ENCODE measurements at regions not wholly inside any gene's neighbourhood (a gene's known extent, or its start where the extent isn't known, plus 50 kb on each side); places are given as distances from the start of the nearest gene placed in this dataset.
A peak's percentile ranks its signal among the peaks of the same experiment; 100 is the strongest.

DNA sequence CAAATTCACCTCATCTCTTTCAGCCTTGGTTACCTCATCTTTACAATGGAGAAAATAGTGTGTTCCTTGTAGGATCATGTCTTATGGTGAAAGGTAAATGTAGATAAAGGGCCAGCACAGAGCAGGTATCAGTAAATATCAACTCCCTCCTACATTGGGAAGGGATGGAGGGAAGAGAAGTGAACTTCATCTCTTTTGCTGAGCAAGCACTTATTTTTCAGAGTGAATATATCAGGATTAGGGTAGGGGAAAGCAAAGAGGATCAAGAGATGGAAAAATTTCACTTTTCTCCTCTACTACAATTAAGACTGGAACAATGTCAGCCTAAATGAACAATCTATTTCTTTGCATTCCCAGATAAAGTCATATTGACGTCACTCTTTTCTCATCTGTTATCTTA, 193.8 kb upstream of the JUN start:
- Mint-ChIP-seq H3K27me3 (no peaks in the 10 kb centered on the region), H3K4me1 (peaks cover 11% of the 10 kb centered on the region), H3K9me3 (no peaks in the 10 kb centered on the region), H3K4me3 (no peak overlapping the region), H3K27ac (no peak overlapping the region)
- DNase-seq (no peak), ATAC-seq (no peak)

DNA sequence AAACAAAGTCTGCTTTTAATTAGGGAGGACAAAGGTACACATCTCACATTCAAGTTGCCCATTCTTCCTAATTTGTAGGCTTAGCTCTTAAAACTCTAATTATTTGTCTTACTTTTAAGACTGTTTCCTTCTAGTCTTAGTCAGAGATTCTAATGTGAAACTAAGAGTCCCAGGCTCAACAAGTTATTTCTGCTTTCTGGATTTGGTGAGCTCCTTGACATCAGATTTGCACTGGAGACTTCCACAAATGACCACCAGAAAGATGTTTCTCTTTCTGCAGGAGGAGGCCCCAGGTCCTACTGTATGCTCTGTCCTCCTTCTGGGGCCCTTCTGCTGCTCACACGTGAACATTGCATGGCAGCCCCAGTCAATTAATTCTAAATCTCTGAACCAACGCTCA, 194.2 kb upstream of the JUN start:
- no peaks in the 10 kb centered on the region for H3K27me3 Mint-ChIP-seq
- H3K9me3 Mint-ChIP-seq, result no peaks in the 10 kb centered on the region
- H3K4me1 Mint-ChIP-seq, result peaks cover 11% of the 10 kb centered on the region
- ATAC-seq (no peak), DNase-seq (no peak)
- H3K4me3 Mint-ChIP-seq, result no peak overlapping the region
- no peak overlapping the region for H3K27ac Mint-ChIP-seq

DNA sequence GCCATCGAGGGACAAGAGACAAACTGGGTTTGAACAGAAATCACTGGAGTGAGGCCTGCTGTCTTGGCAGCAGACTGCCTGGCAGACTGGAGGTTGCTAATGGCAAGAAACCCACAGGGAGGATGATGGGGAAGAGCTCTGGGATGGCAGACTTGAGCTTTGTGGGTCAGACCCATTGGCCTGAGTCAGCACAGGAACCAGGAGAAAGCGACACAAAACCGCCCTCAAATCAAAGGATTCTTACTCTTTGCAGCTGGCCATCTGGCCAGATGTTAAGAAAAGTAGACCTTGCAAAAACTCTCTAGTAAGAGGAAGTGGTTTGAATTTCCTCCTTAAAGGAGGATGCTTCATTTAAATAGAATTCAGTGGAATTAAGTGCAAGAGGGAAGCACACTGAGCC, 195.2 kb upstream of the JUN start:
- no peaks in the 10 kb centered on the region for H3K9me3 Mint-ChIP-seq
- H3K4me3 Mint-ChIP-seq, result no peak overlapping the region
- no peak for DNase-seq
- no peaks in the 10 kb centered on the region for H3K27me3 Mint-ChIP-seq
- no peak overlapping the region for H3K27ac Mint-ChIP-seq
- peaks cover 11% of the 10 kb centered on the region for H3K4me1 Mint-ChIP-seq
- ATAC-seq, result no peak

DNA sequence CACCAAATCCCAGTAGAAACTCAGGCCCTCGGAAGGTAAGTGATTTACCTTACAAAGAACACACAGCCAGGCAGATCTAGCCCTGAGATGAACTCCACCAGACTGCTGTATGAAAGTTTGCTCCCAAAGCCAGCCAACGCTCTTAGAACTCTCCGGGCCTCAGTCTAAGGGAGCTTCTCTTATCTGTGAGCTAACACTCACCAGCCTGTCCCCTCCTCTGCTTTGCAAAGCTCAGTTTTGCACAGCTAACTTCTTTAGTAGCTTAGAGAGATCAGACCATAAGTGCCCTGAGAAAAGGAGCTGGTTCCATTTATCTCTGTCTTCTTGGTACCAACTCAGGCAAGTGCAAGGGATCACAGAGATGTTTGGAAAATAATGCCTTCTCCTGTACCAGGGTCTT, 195.8 kb upstream of the JUN start:
- Mint-ChIP-seq H3K4me3 (no peak overlapping the region), H3K27ac (no peak overlapping the region), H3K9me3 (no peaks in the 10 kb centered on the region), H3K27me3 (no peaks in the 10 kb centered on the region), H3K4me1 (peaks cover 11% of the 10 kb centered on the region)
- ATAC-seq, result no peak
- DNase-seq, result no peak

DNA sequence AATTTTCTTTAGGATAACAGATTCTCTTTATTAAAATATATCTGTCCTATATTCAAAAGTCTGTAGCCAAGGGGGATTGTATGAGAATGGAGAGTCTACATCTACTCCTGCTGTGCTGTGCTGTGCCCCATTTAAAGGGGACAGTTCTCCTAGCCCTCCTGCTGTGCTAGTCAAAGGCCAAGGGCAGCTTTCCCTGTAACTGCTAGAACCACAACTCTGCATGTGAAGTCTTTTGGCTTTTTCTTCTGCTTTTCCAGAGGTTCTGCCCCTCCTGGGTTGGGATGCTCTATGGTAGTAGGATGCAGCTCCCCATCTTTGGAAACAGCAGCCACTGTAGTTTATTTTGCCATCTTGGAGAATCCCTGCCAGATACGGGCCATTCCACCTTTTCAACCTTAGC, 197.5 kb upstream of the JUN start:
- peaks cover 11% of the 10 kb centered on the region for H3K4me1 Mint-ChIP-seq
- no peak for DNase-seq
- ATAC-seq, result no peak
- H3K4me3 Mint-ChIP-seq, result no peak overlapping the region
- no peaks in the 10 kb centered on the region for H3K27me3 Mint-ChIP-seq
- no peaks in the 10 kb centered on the region for H3K9me3 Mint-ChIP-seq
- no peak overlapping the region for H3K27ac Mint-ChIP-seq

DNA sequence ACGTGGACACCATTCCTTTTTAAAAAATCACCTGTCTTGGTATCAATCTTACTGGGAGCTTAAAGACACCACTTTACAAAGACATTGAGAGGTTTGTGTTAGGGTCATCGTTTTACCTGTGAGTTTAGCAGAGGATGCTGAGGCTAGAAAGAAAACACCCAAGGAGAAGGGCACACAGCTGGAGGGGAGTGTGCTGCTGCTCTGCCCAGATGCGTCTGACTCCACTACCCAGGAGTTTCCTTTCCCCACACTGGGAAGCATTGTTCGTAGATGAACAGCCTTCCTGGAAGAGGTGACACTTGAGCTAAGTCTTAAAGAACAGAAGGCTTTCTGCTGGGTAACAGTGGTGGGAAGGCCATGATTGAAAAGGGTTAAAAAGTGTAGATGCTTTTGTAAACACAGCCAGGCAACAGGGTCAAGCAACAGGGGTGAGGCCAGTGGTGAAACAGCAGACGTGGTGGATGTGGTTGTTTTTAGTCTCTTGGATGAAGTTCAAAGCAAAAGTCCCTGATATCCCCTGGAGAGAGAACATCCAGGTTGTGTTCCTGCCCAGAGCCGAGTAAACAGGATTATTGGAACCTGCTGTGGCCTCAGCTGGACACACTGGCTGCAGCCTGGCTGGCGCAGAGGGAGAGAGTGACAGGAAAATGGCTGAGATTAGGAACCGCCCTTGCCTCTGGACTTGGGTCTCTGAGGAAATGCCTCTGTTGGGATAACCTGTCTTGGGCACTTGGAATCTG, 198.6 kb upstream of the JUN start:
- peaks cover 15% of the 10 kb centered on the region for H3K4me1 Mint-ChIP-seq
- no peaks in the 10 kb centered on the region for H3K9me3 Mint-ChIP-seq
- ATAC-seq, result no peak
- H3K27ac Mint-ChIP-seq, result no peak overlapping the region
- no peak for DNase-seq
- H3K27me3 Mint-ChIP-seq, result no peaks in the 10 kb centered on the region
- no peak overlapping the region for H3K4me3 Mint-ChIP-seq

DNA sequence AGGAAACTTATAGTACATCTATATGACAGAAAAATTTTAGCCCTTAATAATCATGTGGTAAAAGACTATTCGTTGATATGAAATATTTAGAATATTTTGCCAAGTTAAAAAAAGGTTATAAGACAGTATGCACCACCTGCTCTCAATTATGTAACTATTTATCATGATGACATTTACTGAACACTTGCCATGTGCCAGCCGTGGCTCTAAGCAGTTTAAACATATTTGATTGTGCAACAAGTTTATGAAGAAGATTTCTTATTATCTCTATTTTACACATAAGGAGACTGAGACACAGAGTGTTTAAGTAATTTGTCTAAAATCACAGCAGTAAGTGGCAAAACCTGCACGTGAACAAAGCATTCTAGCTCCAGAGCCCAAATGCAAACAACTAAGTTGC, 199.3 kb upstream of the JUN start:
- no peaks in the 10 kb centered on the region for H3K9me3 Mint-ChIP-seq
- DNase-seq (no peak), ATAC-seq (no peak)
- H3K27me3 Mint-ChIP-seq, result no peaks in the 10 kb centered on the region
- no peak overlapping the region for H3K27ac Mint-ChIP-seq
- H3K4me3 Mint-ChIP-seq, result no peak overlapping the region
- peaks cover 17% of the 10 kb centered on the region for H3K4me1 Mint-ChIP-seq

DNA sequence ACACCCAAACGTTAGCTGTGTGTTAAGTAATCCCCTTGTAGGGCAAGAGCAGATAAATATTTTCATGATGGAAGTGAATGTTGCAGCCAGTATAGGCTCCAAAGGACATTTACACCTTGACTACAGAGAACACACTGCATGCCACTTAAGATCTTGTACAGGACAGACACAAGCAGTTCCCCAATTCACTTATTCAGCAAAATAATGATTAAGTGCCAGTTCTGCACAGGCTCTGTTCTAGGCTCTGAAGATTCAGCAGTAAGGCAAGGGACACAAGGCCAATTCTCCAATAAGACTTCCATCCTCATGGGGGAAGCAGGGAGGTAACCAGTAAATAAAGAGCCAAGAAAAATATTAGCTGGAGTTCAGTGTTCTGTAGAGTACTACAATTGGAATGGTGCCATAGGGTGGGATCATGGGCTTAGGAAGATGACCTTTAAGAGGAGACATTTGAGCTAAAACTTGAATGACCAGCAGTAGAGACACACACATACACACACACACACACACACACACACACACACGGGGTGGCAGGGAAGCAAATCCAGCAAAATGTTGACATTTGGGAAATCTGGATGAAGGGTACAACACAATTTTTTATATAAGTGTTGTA, 199.9 kb upstream of the JUN start:
- no peaks in the 10 kb centered on the region for H3K27me3 Mint-ChIP-seq
- H3K9me3 Mint-ChIP-seq, result no peaks in the 10 kb centered on the region
- DNase-seq (no peak), ATAC-seq (no peak)
- H3K4me1 Mint-ChIP-seq, result peaks cover 11% of the 10 kb centered on the region
- H3K27ac Mint-ChIP-seq, result no peak overlapping the region
- H3K4me3 Mint-ChIP-seq, result no peak overlapping the region

DNA sequence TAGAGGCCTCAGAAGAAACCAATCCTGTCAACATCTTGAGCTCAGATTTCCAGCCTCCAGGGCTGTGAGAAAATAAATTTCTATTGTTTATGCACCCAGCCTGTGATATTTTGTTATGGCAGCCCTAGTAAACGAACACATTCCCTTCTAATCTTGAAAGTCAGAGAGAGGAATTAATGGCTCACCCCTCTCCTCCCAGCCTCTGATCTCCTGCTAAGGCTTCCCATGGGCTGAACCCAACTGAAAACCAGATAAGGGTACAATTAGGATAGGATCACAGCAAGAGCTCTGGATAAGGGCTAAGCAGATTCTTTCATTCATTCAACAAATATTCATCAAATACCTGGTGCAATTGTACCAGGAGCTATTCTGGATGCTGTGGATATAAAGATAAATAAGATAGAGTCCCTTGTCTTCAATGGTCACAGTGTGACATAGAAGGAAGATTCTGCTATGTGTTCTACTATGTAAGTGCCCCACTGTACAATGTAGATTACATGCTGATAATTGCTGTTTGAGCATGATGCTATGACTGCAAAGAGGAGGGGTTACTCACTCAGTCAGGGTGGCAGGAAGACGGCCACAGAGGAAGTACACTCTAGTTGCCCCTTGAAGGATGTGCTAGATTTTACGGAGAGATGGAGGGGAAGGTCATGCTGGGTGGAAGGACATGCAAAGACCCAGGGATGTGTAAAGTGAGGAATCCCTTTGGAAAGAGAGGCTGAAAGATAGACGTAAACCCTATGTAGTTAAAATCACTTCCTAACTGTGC, 203.3 kb upstream of the JUN start:
- peak; percentile 60 for ATAC-seq
- Mint-ChIP-seq H3K9me3 (no peaks in the 10 kb centered on the region), H3K4me1 (peaks cover 6% of the 10 kb centered on the region), H3K27me3 (no peaks in the 10 kb centered on the region), H3K27ac (no peak overlapping the region), H3K4me3 (no peak overlapping the region)
- DNase-seq, result no peak

DNA sequence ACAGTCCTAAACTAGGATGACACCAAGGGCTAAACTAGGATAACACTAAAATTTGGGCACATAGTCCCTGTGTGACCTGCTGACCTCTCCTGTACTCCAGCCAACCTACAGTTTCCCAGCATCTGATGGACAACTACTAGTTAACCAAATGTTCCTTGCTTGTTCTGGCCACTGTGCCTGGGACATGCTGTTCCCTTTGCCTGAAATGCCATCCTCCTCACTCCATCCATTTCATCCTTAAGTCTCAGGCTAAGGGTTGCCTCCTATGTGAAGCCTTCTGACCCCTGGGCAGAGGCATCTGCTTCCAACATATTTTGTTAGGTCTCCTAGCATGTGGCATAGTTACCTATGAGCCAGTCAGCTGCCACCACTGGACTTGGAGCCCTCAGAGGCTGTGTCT, 204.9 kb upstream of the JUN start:
- H3K27ac Mint-ChIP-seq, result no peak overlapping the region
- ATAC-seq, result no peak
- no peaks in the 10 kb centered on the region for H3K9me3 Mint-ChIP-seq
- DNase-seq, result no peak
- no peak overlapping the region for H3K4me3 Mint-ChIP-seq
- peaks cover 6% of the 10 kb centered on the region for H3K4me1 Mint-ChIP-seq
- H3K27me3 Mint-ChIP-seq, result no peaks in the 10 kb centered on the region

DNA sequence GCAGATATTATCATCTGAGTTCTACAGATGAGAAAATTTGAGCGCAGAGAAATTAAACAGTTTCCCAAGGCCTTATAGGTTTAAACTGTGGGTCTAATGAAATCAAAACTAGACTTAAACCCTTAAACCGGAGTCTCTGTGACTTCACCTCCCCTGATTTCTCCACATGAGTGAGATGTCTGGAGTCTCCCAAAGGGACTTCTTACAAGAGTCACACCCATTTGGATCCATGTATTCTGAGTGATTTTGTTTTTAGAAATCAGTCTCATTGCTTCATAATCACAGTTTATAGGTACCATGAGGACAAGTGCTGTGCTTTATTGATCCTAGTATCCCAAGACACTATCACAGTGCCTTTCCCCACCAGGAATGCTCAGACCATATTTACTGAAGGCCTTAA, 206.0 kb upstream of the JUN start:
- H3K9me3 Mint-ChIP-seq, result no peaks in the 10 kb centered on the region
- H3K4me1 Mint-ChIP-seq, result peaks cover 6% of the 10 kb centered on the region
- no peak for DNase-seq
- no peaks in the 10 kb centered on the region for H3K27me3 Mint-ChIP-seq
- no peak overlapping the region for H3K27ac Mint-ChIP-seq
- ATAC-seq, result no peak
- H3K4me3 Mint-ChIP-seq, result no peak overlapping the region

DNA sequence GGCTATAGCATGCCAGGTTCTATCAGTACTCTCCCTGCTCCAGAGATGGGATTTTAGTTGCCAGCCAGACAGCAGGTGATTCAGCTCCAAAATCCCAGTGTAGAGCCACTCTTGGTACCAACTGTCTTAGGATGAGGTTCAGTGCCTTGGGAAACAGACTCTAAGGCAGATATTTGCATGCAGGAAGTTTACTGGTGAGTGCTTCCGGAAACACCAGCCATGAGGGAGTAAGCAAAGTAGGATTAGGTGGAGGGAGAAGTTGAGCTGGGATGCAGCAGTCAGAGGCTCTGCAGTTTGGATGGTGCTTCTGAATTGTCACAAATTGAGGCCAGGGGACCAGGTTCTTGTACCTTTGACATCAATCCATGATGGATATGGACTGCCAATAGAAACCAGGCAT, 207.5 kb upstream of the JUN start:
- Mint-ChIP-seq H3K4me3 (no peak overlapping the region), H3K9me3 (no peaks in the 10 kb centered on the region), H3K4me1 (peaks cover 6% of the 10 kb centered on the region), H3K27me3 (no peaks in the 10 kb centered on the region), H3K27ac (no peak overlapping the region)
- ATAC-seq (no peak), DNase-seq (no peak)

DNA sequence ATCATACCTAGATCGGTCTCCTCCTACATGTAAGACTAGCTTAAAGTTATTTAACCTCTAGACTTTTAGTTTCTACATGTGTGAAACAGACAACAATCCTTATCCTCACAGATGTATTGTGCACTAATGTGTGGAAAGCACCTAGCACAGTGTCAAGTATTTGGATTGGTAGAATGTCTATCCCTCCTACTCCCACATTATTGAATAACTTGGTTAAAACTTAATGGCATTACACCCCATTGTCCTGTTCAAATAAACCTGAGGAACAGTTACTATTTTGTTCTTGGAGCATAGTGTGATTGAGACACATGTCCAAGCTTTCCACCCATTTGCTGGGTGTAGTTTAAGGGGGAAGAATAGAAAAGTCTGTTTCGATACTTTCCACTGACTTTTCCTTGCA, 208.8 kb upstream of the JUN start:
- no peaks in the 10 kb centered on the region for H3K27me3 Mint-ChIP-seq

DNA sequence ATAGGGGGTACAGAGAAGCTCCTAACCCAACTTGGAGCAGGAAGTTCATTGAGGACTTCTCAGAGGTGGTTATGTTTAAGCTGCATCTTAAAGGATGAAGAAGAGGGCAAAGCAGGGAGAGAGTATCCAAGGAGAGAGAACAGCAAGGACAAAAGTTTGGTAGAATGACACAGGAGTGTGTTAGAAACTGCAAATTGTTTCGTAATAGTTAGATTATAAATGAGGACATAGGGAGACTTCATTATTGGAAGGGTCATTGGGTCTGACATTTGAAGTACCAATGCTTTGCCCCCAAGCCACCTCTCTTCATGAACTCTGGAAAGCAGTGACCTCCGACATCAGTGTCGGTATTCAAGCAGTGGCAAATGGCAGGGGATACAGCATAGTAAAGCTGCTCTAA, 209.6 kb upstream of the JUN start:
- no peak for ATAC-seq
- Mint-ChIP-seq H3K27me3 (no peaks in the 10 kb centered on the region), H3K4me1 (peaks cover 5% of the 10 kb centered on the region), H3K4me3 (no peak overlapping the region), H3K27ac (no peak overlapping the region), H3K9me3 (no peaks in the 10 kb centered on the region)
- DNase-seq, result no peak

More for the DNA sequence above, 208.8 kb upstream of the JUN start:
- Mint-ChIP-seq H3K4me3 (no peak overlapping the region), H3K27ac (no peak overlapping the region), H3K9me3 (no peaks in the 10 kb centered on the region), H3K4me1 (peaks cover 6% of the 10 kb centered on the region)
- no peak for ATAC-seq
- DNase-seq, result no peak

DNA sequence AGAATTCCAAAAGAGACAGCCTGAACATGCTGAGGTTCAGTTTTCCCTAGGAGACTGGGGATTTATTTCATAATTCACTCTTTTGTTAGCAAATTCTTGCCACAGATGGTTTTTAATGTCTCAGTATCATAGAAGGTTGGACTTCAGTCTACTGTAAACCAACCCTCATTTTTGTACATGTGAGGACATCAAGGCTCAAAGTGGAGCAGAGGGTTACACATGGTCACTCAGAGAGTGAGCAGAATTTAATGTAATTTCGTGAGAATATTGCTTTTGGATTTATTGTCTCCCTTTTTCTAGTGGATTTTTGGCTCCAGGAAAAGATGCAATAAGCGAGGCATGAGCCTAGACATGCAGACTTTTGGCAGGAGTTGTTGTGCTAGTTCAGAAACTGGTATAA, 210.8 kb upstream of the JUN start:
- ATAC-seq, result no peak
- Mint-ChIP-seq H3K27me3 (no peaks in the 10 kb centered on the region), H3K4me1 (peaks cover 5% of the 10 kb centered on the region), H3K9me3 (no peaks in the 10 kb centered on the region), H3K27ac (no peak overlapping the region), H3K4me3 (no peak overlapping the region)
- no peak for DNase-seq

DNA sequence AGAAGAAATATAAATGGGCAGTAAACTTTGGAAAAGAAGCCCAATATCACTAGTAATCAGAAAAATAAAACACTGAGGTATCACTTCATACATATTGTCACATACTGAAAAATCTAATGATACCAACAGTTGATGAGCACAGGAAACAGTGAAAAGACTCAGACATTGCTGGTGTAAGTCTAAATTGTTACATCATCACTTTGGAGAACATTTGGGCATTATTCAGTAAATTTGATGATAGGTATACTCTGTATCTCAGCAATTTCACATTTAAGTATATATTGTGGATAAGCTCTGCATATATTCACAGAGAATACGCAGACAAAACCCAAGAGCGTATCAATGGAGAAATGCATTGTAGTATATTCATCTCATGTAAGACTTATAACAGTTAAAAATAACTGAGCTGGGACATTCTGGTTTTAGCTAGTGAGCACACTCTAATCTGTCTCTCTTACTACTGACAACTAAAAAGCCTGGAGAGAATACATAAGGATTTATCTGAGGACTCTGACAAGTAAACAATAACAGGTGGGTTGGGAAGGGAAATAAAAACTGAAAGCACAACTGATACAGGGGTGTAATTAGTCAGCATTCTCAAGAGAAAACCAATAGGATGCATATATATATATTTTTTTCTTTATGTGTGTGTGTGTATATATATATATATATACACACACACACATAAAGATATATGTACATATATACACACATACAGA, 212.7 kb upstream of the JUN start:
- peak; percentile 71 for ATAC-seq

More for the DNA sequence above, 212.7 kb upstream of the JUN start:
- DNase-seq, result no peak
- no peak overlapping the region for H3K27ac Mint-ChIP-seq
- H3K4me3 Mint-ChIP-seq, result no peak overlapping the region
- H3K27me3 Mint-ChIP-seq, result no peaks in the 10 kb centered on the region
- H3K4me1 Mint-ChIP-seq, result peaks cover 5% of the 10 kb centered on the region
- H3K9me3 Mint-ChIP-seq, result no peaks in the 10 kb centered on the region
